SK-N-MC (cell line): ENCODE measurements at regions not wholly inside any gene's neighbourhood (a gene's known extent, or its start where the extent isn't known, plus 50 kb on each side); places are given as distances from the start of the nearest gene placed in this dataset.

ENCODE experiments used
- EZH2 ChIP-seq: fragments of 200-600 bp; sonication (generic); IDR thresholded peaks from one replicate; pipeline ENCODE4 v1.6.1; 2017; ENCODE audit warnings: antibody characterized with exemption
- POLR2AphosphoS5 ChIP-seq: IDR thresholded peaks from 2 replicates; pipeline ENCODE4 v1.6.1; 2012; ENCODE audit warnings: mild to moderate bottlenecking, low read depth, low read length, borderline replicate concordance

GRCh38 chr9:107149756-107150155 lies 133.3 kb upstream of the RAD23B start:
- TF ChIP-seq EZH2 (no peak), POLR2AphosphoS5 (no peak)
